Kidney capillary endothelial cell (primary cell): ENCODE measurements at regions not wholly inside any gene's neighbourhood (a gene's known extent, or its start where the extent isn't known, plus 50 kb on each side); places are given as distances from the start of the nearest gene placed in this dataset.
"Not testable (repeated sequence)": the region's sequence is repeated elsewhere in the genome, so short reads cannot be mapped to it uniquely, and the experiment has no call there.

Experiments
- DNase-seq: peaks from one replicate; pipeline ENCODE4 v3.0.0-alpha.2; 2018; ENCODE audit warnings: low spot score

DNA sequence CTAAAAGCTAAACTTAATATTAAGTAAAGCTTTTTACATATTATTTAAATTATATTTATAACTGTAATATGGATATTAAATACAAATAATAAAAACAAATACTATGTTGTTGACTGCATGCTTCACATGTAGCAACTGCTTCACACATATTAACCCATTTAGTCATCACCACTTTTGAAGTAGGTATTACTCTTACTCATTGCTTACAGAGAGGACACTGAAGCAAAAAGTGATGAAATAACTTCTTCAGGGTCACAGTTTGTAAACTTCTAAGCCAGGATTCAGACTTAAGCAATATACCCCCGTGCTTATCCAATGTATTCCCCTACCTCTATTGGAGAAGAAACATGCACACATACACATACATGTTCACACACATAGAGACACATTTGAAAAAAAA, 166.6 kb downstream of the DKK2 start:
- no peak for DNase-seq

DNA sequence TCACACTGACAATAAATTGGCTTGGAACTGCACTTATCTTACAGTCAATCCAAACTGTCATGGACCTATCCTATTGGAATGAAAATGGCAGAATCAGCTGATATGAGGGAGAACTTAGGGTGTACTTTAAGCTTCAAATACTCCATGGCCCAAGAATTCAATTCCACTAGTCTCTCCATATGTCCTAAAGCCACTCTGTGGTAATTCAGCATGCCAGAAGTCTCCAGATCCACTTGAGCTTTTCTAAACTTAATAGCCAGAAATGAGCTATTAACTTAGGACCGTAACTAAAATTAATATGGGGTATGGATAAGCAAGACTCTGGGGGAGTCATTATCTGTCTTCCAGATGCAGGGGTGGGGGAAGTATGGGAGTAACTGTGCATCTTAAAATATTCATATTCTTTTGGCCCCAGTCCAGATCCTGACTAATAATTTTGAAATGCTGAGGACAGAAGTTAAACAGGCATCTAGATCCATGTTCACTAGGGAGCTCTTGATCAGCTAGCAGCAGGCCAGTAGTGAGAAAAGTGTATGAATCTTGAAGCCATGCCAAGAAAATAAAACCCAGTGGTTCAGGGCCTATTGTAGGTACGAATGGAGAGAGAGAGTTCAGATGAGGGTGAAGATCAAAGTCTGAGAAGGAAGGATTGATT, 167.6 kb downstream of the DKK2 start:
- no peak for DNase-seq

DNA sequence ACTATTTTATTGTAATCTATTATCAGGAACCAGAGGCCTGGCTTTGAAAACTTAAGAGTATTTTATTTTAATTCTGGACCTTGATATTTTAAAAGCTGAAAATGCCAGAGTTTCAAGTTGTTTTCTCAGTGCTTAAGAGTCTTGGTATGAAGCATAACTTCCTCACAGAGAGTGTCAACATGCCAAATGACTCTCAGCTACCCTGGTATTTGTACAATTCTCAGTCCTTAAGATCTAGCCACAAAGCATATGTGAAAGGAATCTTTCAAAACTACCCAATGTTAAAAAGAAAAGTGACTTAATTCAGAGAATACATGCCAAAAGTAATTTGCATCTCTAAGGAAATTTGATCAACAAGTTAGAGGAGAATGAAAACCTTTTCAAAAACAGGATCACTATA, 171.9 kb downstream of the DKK2 start:
- no peak for DNase-seq

DNA sequence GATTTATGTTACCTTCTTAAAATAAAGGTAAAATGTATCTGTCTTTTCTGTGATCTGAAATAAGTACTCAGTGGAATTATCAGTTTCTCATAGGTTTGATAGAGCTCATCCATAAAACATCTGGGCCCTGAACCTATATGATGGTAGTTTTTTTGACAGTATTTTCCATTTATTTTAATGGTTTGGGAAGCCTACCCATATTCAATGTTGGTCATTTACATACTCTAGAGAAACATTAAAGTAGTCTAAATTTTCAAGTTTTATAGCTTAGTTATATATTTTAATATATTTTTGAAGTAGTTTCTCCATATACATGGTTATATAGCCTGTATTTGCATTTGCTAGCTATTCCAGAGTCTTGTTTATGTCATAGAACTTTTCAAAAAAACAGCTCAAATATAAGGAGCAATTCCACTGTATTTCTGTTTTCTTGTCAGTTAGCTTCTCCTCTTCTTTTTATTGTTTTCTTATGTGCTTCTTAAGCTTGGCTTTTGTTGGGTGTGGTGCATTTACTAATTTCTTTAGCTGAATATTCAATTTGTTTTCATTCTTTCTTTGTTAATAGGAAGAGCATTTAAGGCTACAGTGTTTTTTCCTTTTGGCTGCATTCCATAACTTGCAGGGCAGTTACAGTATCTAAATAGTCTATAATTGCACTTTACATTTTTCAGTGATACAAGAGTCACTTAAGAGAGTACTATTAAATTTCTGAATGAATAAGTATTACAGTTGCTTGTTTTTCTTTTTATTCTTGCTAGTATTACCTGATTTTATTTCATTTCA, 181.4 kb downstream of the DKK2 start:
- no peak for DNase-seq

DNA sequence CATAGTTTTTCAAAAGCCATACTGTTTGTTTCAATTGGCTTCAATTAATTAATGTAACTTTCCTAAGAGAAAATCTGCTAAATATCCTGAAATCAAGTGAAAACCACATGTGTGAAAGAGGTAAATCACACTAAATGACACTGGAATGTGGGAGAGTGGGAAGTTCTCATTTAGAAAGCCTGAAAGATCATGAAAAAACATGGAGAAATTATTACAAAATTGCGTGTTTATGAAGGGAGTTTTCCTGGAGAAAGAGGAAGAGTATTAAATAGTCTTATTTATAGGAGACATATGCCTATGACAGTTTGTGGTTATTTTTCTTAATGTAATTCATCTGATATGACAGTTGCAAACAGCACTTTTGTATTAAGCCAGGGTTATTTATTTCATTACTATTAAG, 183.7 kb downstream of the DKK2 start:
- DNase-seq: no peak

DNA sequence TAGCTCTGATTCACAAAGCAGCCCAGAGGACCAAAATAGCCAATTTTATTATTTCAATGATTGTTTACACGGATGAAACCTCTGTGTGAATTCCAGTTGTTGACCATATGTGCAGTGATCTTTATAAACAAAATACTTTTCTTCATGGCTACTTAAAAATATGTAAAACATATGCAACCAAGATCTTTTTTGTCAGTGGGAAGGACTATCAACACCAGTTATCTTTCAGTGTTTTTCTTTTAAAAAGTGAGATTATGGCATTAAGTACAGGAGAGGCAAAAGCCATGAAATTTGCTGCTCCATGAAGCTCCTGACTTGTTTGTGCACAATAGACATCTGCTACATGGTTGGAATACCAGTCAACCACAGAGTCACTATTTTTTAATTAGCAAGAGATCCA, 184.4 kb downstream of the DKK2 start:
- no peak for DNase-seq

DNA sequence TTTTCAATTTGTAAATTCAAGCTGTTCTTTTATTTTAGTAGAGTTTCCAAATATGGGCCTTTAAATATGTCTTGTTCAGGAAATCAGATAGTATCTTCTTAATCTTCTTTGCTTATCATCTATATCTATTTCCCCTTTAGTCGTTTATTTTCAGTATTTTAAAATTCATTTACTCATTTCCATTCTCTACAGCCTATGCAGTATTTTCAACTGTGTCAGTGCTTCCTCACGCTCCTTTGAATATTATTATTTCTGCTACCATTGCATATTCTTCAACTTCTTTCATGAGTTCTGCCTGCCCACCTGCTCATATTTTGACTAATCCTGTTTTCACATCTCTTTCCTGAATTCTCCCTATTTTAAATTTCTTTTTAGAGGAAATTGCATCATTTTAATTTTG, 185.4 kb downstream of the DKK2 start:
- DNase-seq: no peak

DNA sequence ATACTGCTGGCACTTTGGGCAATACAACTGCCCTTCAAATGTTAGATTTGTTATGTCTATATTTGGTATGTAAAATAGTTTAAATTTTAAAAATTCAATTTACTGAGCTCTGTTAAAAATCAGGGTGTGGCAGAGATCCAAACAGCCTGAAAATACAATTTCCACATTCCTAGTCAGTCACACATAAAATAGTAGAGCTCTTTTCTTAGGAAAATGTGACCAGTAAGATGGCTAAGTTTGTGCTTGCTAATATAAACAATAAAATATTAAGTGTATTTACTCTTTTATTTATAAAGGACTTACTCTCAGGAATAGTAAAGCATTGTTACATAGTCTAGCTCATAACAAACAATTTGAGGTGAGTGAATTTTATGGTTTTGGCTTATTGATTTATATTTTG, 200.2 kb downstream of the DKK2 start:
- DNase-seq: no peak

DNA sequence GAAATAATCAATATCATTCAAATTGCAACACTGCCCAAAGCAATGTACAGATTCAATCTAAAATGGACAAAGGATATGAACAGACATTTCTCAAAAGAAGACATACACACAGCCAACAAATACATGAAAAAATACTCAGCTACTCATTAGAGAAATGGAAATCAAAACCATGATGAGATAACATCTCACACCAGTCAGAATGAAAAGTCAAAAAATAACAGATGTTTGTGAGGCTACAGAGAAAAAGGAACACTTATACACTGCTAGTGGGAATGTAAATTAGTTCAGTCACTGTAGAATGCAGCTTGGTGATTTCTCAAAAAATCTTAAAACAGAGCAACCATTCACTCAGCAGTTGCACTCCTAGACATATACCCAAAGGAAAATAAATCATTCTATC, 205.2 kb downstream of the DKK2 start:
- DNase-seq: no peak

DNA sequence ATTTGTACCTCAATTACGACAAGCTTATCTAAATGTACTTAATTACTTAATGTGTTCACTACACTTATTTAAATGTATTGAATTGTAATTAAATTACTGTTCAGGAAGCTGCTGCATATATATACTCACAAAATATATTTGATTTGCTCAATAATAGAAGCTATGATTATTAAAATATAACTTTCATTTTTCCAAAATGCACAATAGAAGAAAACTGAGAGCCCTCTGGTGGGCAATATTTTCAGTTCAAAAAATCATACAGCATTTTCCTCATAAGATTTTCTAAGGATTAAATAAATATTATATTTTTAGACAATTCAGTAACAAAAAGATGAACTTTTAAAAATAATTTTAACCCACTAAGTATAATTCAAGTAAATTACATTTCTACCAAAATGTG, 217.3 kb downstream of the DKK2 start:
- DNase-seq: no peak

DNA sequence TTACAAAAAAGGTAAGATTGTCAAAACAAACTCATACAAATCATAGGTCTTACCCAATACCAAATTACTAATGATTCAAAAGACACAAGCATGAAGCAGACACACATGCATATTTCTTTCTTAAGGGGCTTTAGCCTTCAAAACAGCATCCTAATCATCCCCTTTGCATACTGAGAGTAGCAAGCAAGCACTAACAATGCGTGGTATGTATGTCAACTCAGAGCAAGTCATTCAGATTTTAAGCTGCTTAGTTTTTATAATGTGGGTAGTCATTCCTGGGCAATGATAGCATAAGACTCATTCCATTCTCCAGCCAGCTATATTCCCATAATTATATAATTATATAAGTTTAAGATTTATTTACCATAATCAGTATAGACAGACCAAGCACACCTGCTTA, 219.6 kb downstream of the DKK2 start:
- DNase-seq: no peak

DNA sequence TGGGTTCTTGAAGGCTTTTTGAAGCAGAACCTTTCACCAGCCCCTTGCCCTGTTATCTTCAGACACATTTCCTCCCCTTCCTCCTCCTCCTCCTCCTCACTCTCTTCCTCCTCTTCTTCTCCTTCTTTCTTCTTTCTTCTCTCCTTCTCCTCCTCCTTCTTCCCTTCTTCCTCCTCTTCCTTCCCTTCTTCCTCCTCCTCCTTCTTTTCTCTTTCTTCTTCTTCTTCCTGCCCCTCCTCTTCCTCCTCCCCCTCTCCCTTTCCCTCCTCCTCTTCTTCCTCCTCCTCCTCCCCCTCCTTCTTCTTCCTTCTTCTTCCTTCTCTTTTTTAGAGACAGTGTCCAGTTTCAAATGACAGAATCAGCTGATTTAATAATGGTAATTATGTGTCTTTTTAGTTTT, 226.0 kb downstream of the DKK2 start:
- DNase-seq: no peak

DNA sequence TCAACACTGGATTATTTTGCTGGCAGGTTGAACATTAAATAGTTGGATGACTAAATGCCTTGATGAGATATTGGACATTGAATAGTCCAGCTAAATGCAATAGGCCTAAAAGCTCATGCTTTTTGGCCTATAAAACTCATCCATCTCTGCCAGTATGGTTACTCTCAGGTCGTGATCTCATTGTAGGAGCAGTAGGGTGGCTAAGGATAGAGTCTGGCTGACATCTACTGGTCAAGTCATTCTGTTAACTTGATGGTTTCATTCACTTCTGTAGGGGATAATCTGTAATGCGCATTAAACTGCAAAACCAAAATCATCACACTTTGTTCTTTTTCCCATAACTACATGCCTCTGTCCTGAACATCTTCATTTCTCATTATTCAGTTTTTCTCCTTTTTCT, 227.0 kb downstream of the DKK2 start:
- DNase-seq: peak; percentile 4

DNA sequence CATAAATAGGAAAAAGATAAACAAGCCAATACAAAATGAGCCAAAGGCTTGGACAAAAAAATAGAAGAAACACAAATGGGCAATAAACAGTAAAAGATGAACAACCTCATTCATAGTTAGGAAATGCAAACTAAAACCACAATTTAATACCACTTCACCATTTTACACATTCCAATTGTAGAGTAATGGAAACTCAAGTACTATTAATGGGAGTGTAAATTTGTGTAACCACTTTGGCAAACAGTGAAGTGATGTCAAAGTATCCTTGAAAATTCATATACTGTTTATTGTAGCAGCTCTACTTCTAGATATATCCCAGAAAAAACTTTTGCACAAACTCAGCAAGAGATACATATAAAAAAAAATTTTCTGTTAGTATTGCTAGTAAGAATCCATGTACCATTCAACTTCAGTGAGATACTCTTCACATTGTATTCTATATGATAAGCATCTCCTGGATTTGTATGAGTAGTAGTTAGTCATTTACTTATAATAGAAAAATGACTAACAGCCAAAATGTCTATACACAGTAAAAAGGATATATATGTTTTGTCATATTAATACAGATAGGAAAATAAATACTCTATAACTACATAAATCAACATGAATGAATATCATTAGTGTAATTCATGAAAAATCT, 229.8 kb downstream of the DKK2 start:
- DNase-seq: no peak

DNA sequence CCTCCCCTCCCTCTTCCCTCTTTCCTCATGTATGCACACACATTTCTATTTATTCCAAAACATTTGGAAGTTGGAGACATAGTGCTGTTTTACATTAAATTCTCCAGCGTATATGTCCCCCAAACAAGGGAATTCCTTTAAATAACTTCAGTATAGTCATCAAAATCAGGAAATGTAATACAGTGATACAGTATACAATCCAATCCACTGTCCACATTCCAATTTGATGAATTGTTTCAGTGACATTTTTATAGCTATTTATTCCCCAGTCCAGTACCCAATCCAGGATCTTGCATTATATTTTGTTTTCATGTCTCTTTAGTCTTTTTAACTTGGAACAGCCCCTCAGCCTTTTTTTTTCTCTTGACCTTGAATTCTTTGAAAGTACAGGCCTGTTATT, 233.0 kb downstream of the DKK2 start:
- DNase-seq: peak; percentile 1

DNA sequence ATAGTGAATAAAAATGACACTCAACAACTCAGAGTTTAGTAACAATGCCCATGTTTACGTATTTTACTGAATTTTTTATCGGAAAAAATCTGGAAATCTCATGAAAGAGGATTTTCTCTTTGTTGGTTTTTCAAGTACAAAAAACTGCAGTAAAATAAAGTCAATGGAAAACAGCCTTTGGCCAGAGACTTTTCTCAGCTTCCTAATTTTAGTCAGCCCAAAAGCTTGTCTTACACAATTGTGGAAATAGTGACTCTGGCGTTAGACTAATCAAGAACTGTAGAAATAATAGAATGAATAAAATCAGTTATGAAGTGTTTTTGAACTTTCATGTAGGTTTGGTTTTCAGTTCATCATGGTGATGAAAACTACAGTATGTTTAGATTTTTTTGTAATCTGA, 234.7 kb downstream of the DKK2 start:
- DNase-seq: no peak

DNA sequence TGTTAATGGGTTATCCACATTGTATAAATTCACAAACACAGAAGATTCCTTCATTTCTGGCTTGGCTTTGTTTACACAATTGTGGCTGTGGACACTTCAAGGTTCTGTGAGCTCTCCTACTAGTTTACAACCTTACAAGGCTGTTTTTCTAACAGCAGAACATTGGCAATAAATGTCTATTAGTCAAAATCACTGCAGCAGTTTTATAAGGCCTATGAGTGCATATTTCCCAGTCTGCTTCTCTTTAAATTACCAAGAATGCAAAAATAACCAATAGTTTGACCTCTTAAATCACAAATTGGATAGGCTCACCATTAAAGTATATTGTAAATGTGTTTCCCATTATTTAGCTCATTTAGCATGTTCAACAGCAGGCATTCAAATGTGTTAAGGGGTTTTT, 239.2 kb downstream of the DKK2 start:
- no peak for DNase-seq

DNA sequence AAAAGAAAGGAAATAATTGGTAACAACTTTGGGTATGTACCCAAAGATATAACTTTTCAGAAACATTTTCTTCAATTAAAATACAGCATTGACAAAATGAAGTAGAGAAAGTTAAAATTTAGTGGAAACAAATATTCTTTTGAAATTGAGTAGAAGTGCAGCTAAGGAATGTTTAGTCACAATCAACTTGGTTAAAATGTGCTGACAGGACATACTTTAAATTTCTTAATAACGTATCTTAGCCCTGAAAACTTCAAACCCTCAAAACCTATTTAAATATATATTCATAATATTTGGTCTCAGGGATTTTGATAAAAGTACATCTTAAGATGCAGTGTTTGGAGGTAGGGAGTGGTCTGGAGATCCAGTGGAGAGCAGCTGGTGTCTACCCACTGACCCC, 240.8 kb downstream of the DKK2 start:
- DNase-seq: no peak

DNA sequence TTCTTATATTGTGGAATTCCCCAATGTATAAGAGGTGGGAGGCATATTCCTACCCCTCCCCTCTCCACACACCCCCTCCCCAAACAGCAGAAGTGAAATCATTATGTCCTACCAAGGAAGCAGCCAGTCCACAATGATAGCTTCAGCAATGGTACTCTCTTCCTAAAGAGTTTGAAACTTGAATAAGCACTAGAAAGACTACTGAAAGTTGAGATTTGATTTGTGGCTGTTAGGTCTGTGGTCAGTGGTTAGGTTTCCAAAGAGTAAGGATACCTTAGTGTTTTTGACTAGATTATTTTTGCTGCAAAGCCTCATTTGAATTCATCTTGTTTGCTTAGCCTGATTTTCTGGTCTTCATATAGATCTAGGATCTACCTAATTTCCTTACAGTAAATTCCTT, 242.2 kb downstream of the DKK2 start:
- DNase-seq: no peak

DNA sequence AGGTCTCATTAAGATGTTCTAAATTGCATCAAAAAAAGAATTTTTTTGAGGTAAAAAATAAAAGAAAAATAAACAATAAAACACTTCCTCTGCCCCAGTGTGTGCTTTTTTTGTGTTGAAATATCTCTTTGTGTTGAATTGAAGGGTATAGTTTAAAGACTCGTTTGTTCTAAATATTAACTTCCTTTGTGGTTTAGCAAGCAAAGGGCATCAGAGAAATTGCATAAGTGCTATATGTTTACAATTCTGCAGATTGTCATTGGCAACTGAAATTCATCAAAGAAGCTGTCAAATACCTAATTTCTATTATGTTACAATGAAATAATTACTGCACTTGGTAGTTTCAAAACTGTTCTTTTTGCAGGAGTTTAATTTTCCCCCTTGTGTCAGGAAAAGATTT, 260.5 kb downstream of the DKK2 start:
- DNase-seq: no peak

DNA sequence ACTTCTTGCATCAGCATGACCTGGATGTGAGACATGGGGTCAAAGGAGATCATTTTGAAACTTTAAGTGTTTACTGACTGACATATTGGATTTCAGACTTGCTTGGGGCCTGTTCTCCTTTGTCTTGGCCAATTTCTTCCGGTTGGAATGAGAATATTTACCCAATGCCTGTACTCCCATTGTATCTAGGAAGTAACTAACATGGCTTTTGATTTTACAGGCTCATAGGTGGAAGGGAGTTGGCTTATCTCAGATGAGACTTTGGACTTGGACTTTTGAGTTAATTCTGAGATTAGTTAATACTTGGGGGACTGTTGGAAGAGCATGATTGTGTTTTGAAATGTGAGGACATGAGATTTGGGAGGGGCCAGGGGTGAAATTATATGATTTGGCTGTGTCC, 262.1 kb downstream of the DKK2 start:
- not testable (repeated sequence) for DNase-seq

DNA sequence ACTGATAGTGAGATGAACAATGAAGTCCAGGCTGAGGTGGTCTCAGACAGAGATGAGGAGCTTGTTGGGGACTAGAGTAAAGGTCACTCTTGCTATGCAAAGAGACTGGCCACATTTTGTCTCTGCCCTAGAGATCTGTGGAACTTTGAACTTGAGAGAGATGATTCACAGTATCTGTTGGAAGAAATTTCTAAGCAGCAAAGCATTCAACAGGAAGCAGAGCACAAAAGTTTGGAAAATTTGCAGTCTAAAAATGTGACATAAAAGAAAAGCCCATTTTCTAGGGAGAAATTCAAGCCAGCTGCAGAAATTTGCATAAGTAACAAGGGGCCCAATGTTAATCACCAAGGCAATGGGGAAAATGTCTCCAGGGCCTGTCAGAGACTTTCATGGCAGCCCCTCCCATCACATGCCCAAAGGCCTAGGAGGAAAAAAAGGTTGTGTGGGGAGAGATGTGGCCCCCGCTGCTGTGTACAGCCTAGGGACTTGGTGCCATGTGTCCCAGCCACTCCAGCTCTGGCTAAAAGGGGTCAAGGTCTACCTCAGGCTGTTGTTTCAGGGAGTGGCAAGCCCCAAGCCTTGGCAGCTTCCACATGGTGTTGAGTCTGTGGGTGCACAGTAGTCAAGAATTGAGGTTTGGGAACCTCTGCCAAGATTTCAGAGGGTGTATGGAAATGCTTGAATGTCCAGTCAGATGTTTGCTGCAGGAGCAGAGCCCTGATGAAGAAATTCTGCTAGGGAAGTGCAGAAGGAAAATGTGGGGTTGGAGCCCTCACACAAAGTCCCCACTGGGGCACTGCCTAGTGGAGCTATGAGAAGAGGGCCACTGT, 262.8 kb downstream of the DKK2 start:
- DNase-seq: no peak

DNA sequence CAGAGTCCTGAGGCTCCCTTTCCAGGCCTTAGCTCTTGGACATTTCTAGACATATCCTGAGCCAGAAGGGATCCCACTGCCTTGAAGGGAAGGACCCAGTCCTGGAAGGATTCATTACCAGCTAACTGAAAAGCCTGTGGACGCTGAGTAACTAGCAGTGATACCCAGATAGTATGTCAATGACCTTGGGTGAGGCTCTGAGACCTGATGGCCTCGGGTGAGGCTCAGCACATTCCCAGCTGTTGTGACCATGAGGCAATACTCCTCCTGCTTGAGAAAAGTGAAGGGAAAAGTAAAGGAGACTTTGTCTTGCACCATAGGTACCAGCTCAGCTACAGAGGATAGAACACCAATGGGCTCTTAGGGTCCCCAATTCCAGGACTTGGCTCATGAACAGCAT, 268.1 kb downstream of the DKK2 start:
- DNase-seq: no peak
